ENCODE measurements at regions not wholly inside any gene's neighbourhood (a gene's known extent, or its start where the extent isn't known, plus 50 kb on each side); places are given as distances from the start of the nearest gene placed in this dataset.
A peak's percentile ranks its signal among the peaks of the same experiment; 100 is the strongest.

GRCh38 chr7:132733860-132734259, 157.6 kb upstream of the PLXNA4 start:
- DNase-seq (ENCODE audit: low read depth) = no peak

GRCh38 chr7:132732321-132732865, 156.1 kb upstream of the PLXNA4 start:
- DNase-seq (ENCODE audit: low read depth) = no peak

DNA sequence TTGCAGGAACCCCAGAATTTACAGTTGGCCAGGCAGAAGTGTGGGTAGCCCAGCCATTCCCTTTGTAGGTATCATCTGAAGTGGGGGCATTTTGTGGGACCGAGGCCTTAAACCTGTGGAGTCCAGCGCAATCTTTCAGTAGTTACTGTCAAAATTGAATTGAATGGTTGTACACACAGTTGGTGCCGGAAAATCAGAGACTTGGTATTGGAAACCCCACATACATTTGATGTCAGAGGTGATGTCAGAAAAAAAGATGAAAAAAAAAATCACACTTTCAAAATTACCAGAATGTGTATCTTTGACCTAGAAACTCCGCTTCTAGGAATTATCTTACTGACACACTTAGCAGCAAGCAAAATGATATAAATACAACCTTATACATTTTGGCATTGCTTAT, 153.8 kb upstream of the PLXNA4 start:
- no peak for DNase-seq (ENCODE audit: low read depth)

- DNase-seq (ENCODE audit: low read depth) = no peak
Measured at GRCh38 chr7:132723506-132724081, 147.3 kb upstream of the PLXNA4 start.

DNA sequence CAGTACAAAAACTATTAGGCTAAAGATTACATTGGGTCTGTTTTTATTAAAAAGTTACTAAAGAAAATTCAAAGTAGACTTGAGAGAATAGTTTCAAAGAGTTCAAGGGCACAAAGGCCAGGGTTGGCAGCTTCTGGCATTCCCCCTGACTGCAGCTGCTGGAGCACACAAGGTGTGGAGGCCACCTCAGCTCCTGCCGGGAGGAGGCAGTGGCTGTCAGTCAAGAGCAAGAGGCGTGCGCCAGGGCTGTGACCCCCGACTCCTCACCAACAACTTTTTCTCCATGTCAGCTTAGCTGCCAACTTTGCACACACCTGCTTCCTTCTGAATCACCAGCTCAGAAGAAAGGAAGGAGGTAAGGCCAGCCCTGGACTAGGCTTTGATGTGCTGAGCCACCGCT, 144.6 kb upstream of the PLXNA4 start:
- no peak for DNase-seq (ENCODE audit: low read depth)

GRCh38 chr7:132713893-132714292, 137.6 kb upstream of the PLXNA4 start:
- DNase-seq (ENCODE audit: low read depth) = no peak

DNA sequence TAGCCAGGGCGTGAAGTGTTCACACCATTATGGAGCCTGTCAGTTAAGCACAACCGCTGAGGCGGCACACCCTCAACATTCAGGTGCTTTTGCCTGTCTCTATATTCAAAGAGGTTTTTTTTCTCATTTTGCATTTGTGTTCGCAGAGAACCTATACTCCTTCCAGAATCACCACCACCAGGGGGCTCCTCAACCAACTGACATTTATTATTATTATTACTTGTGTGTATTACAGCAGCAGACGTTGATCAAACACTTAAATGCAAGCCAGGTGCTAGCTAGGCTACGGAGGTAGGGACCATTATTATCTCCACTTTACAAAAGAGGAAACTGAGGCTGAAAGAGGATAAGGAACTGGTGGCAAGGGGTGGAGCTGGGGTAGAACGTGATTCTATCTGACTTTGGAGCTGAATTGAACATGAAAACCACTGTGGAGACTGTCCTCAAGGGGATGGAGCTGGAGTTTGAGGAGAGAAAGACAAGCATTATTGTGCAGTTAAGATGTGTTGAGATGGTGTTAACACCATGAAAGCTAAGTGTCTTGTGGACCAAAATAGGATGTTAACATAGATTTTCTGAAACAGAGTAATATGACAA, 133.8 kb upstream of the PLXNA4 start:
- peak; percentile 13 for DNase-seq (ENCODE audit: low read depth)

GRCh38 chr7:132708470-132708869, 132.2 kb upstream of the PLXNA4 start:
- DNase-seq (ENCODE audit: low read depth) = no peak

GRCh38 chr7:132705146-132705545, 128.9 kb upstream of the PLXNA4 start:
- no peak for DNase-seq (ENCODE audit: low read depth)

DNA sequence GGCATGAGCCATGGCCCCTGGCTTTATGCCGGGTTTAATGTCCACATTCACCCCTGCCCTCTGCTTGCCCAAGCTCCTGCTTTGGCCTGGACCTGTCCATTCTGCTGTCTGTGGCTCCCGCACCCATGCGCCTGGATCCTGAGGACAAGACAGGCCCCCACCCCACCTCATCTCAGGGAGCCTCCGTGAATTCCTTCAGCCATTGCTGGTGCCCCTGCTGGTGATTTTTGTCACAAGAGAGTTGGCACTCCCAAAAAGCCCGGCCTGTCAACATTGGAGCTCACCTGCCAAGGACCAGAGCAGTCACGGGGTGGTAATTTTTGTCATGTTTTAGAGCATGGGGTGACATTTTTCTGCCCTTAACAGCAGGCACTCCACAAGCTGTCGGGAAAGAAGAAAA, 127.5 kb upstream of the PLXNA4 start:
- DNase-seq (ENCODE audit: low read depth) = no peak

DNA sequence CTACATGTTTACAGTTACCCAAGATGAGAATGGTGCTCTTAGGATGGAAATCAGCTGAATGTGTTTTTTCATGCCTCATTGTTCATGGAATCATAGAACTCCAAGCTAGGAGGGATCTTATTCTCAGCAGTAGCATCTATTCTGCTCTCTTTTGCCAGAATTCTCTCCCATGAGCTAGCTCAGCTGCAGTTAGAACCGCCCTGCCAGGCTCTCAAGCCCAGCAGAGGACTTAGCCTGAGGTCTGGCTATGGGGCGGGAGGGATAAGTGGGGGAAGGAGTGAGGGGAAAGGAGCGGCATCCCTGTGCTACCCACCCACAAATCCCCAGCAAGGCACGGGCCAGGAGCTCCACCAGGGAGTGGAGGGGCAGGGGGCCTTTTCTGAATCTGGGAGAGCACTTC, 120.7 kb upstream of the PLXNA4 start:
- DNase-seq (ENCODE audit: low read depth) = no peak

DNA sequence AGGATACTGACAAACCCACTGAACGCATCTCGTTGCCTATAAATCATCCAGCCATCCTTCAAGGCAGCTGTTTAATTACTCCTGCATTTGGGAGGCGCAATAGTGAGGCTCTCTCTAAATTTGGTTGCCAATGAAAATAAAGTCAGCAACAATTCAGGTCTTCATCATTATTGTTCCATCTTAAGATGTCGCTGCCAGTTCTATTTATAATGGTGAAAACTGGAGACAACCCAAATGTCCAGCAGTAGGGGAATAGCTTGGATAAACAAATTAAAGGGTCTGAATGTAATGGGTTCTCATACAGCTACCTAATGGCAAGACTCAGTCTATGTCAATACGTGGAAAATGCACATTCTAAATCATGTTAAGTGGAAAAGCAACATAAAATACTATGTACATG, 120.1 kb upstream of the PLXNA4 start:
- DNase-seq (ENCODE audit: low read depth) = no peak

DNA sequence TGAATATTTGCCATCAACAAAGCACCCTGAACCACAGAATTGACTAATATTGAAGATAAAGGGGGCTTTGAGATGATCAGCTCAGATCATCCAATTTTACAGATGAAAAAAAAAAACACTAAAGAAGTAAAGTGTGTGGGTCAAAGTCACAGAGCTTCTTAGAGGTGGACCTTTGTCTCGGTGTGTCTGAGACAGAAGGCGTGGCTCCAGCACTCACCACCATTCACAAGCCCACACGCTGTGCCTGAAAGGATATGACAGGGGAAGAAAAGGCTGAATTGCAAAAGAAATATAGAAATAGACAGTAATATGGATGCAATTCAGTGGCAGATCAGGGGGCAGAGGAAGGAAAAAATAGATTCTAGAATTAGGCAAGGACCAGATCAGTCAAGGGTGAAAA, 114.9 kb upstream of the PLXNA4 start:
- DNase-seq (ENCODE audit: low read depth) = no peak

DNA sequence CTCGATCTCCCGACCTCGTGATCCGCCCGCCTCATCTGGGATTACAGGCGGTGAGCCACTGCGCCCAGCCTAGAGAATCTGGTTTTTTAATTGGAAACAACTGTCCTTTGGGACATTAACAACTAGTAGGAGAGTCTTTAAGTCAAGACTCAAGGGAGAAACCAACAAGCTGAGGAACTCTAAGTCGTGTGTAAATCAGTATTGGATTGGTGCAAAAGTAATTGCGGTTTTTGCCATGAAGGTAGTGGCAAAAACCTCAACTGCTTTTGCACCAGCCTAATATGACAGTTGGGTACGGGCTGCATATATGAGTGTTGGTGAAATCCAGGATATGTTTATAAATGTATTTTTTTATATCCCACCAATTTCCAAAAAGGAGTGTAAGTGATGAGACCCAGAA, 113.9 kb upstream of the PLXNA4 start:
- no peak for DNase-seq (ENCODE audit: low read depth)

- no peak for DNase-seq (ENCODE audit: low read depth)
Measured at GRCh38 chr7:132687981-132688383, 111.7 kb upstream of the PLXNA4 start.

DNA sequence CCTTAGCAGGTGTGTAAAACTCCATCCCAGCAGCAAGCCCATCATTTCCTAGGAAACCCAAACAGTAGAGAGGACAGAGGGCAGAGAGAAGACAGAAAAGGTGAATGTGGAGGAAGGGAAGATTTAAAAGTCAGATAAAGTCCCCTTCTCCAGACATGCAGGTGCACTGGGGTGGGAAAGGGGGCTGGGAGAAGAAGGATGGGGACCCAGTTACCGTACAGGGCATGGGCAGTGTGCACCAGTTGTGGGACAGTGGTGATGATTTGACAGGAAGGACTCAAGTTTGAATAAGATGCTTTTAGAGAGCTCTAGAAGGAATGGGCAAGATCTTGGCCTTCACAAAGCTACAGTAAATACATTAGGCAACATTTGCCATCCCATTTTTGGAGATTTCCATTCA, 110.7 kb upstream of the PLXNA4 start:
- DNase-seq (ENCODE audit: low read depth) = no peak

GRCh38 chr7:132685277-132685676, 109.0 kb upstream of the PLXNA4 start:
- no peak for DNase-seq (ENCODE audit: low read depth)

DNA sequence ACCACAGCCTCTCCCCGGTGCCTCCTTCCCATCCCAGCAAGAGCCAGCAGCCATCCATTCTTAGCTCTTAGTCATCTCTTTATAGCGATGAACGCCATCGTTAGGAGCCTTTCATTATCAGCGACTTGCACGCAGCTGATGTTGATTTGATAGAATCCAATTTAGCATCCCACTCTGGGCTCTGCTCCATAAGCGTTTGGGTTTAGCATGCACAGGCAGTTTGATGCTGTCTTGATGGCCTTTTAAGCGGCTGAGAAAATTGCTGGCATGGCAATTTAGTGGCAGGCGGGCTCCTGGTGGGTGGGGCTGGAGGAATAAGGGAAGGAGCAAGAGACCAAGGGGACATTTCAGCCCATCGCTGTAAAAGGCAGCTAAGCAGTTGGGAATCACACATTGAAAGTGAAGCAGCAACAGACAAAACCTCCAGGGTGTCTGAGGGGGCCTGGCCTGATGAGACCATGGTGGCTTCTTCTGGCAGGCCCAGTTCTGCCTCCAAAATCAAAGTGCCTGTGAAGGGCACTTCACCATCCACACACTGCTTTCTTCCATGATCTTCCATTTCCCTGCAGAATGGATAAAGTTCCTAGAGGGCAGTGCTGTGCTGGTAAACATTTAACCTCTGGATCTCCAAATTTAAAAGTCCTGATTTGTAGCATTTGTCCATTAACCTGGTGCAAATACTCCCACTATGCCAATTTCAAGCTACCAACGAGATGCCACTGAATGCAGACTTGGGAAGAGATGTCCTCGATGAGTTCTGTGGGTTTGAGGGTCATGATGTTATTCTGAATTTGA, 107.8 kb upstream of the PLXNA4 start:
- DNase-seq (ENCODE audit: low read depth) = no peak

DNA sequence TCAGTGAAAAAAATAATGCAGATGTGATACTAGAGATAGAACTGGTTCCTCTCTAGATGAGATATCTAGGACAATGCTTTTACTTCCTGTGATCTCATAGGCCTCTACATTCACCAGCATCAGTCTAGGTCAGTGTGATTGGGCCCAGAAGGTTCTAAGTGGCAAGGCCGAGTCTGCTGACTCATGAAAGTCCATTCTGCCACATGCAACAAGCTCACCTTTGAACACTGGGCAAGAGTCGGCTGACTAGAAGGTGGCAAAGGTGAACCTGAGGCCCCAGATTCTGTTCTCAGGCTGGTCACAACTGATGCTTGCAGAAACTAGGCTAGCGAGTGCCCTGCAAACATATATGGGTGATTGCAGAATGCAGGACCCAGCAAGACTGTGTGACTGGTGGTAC, 105.7 kb upstream of the PLXNA4 start:
- DNase-seq (ENCODE audit: low read depth) = no peak

- DNase-seq (ENCODE audit: low read depth) = no peak
Measured at GRCh38 chr7:132680590-132680989, 104.3 kb upstream of the PLXNA4 start.

GRCh38 chr7:132678656-132679055, 102.4 kb upstream of the PLXNA4 start:
- no peak for DNase-seq (ENCODE audit: low read depth)

DNA sequence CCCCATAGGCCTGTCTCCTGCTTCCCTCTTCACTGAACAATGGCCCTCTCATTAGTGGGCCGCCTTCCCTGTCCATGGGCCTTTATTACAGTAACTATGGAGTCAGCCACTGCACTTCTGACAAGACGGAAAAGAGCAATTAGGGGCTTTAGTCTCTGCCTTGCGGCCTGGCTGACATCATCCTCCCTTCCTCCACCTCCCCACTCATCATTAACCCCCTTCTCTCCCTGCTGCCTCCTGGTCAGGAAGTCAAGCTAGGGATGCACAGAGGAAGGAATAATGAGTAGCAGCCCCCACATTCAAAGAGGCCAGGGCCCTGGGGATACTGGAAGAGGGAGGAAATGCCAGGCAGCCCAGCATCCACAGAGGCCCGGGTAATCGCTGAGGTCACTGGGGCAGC, 101.6 kb upstream of the PLXNA4 start:
- DNase-seq (ENCODE audit: low read depth) = no peak

Measured in GM04504 (cell line).